SW 1271 (cell line): ENCODE measurements at regions not wholly inside any gene's neighbourhood (a gene's known extent, or its start where the extent isn't known, plus 50 kb on each side); places are given as distances from the start of the nearest gene placed in this dataset.

Source experiments
- DNase-seq, 2 experiments: peaks; one replicate each; lab custom pipeline; 2025; lab: John Stamatoyannopoulos, UW

DNA sequence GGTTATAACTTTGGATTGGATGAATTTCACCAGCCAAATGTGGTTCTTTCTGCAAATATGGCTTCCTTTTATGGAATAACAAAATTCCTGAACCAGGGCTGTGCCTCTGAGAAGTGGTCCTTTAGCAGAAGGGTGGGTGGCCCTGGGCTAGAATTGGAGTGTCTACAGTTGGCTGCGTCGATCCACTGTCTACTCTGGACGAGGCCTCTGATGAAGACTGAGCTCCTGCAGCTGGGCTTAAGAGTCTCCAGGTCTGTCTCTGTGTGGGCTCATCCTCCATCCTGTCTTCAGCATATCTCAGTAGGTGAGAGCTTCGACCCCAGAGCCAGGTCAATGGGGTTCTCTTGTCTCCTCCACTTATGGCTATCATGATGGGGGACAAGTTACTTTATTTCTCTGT is 166.3 kb upstream of the PMEPA1 start:
- DNase-seq: no peak

DNA sequence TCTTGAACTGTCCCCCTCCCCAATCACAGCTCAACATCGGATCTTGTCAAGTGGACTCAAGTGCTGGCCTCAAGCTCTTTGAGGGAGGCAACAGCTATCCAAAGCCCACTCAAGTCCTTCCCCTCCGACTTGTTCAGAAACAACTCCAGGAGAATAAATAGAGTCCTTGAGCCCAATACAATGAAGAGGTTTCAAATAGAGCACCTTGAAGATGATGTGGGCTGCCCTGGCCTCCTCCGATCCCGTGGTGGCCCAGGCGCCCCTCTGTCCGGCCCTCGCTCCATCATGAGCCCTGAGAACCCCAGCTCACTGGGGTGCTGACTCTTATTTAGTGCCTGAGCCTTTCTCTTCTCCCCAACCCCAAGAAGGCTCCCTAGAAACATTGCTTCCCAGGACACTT is 164.3 kb upstream of the PMEPA1 start:
- DNase-seq: no peak

DNA sequence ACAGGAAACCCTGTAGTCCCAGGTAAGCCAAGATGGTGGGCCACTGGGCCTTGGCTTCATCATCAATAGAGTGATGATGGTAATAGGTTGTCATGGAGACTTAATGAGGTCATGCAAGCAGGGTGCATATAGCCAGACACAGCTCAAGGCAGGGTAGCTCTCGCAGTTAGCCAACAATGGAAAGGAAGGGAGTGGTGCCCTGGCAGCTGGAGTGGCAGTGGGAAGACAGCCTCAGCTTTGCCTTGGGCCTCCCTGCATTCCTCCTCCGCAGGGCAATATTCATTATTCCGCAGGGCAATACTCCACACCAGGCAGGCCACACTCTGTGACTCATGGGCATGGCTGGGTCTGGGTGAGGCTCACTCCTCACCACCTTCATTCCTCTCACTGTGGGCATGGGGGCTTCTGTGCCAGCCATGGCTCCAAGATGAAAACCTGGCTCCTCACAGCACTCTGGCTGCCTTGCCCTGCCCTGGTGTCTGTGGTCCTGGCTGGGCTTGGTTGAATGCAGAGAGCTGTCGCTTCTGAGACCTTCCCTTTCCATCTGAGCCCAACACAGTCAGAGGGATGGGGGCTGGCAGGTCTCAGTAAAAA is 163.1 kb upstream of the PMEPA1 start:
- no peak for DNase-seq

DNA sequence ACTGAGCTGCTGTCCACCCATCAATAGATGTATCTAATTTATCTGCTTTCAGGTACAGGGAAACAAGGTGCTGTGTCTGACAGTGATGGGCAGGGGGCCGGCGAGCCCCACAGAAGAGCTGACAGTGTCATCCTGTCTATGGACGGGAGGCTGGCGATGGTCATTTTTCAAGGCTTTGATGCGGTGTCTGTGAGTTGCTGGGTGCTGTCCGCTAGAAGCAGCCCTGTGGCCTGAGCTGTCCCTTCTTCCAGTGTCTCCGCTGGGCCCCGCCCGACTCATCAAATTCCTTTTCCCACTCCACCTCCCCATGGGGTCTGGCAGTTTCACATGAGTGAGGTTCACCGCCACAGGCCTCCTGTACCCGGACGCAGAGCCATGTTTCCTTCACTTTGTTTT is 161.4 kb upstream of the PMEPA1 start:
- no peak for DNase-seq

DNA sequence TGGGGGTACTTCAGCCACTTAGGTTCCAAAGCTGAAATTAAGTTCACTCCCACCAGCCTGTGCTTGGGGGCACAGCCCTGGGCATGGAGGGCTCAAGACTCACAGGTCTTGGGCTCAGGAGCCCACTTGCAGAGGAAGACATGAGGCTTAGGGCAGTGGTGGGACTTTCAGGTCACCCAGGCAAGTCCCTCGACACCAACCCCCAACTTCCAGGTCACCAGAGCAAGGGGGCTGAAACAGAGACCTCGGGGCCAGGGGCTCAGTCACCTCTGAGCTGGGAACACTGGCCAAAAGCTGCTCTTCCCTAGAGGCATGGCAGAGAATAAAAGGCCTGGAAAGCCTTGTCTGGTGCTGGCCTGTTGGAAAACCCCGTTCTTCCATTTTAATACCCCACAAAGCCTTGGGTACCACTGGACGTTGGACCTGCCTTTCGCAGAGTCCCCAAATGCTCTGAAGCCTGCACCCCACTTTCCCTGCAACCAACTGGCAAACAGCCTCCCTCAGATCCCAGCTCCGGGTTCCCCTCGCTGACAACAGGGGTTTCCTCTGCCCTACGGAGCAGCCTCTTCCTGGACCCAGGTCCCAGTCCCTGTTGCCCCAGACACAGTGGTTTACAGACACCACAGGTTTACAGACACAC is 160.9 kb upstream of the PMEPA1 start:
- DNase-seq: no peak

DNA sequence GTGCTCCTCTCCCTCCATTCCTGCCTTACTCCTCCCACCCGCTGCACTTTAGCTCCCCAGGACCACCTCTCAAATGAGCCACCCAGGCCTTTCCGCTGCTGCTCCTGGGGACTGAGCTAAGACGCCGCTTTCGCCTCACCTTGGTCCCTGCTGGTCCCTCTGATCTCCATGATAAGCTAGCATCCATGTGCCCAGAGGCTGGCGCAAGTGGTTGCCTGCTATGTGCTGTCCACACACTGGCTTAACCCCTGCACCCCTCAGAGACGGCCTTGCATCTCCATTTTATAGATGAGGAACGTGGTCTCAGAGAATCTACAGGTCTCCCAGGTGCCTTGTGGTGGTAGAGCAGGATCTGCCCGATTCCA is 160.1 kb upstream of the PMEPA1 start:
- no peak for DNase-seq

DNA sequence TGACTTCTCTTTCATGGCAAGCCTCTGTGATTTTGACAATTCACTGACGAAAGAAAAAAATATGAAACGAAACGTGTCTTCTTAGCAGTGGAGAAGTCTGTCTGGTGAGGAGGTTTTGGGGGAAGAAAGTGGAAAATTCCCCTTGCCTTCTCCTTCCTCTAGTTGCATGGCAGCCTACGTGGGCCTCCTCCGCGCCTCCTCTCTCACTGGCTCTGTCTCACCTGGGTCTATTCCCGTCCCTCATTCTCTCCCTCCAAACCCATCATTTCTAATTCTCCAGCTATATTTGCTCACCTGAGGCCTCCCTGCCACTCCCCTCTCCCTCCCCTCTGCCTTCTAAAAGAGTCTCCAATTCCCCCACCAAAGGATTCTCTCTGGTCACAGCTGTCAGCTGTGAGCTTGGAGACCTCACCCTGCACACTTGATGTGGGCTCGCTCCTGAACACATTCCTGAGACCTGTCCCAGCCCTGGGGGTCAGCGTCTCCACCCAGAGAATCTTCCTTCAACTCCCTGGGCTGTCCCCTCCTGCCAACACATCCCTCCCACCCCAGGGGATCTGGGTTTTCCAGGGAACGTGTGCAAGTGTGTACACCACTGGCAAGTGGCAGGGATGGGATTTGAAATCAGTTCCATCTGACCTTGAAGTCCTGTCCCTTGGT is 159.6 kb upstream of the PMEPA1 start:
- no peak for DNase-seq

DNA sequence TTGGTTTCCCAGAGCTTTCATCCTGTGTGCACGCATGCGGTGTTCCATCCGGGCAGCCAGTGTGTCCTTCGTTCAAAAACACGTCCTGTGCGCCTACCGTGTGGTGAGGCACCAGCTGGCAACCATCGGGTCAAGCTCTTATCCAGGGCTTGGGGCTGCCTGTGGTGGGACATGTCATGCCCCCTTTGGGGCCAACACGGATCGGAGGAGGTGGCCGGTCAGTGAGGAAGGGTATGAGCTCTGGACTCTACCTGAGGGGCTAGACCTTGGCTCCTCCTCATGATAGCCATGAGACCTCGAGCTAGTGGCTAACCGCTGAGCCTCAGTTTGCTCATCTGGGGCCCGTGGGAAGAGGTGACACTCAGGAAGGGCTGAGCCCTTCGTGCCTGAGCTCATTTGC is 158.5 kb upstream of the PMEPA1 start:
- DNase-seq: no peak

DNA sequence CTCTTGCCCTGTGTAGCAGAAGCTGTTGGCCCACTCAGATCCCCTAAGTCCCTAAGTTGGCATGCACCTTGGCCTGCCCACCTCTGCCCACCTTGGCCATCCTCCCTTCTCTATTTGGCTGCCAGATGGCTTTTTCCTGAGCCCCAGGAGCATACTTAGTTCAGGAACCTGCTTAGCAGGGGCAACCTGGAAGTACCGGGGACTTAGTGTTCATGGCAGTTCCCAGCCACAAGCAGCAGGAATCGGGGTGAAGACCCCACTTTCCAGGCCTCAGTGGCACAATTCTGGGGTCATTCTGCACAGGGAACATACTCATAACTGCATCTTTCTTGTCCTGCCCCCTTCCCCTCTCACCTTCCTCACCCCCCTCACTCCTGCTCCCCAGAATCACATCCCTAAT is 158.0 kb upstream of the PMEPA1 start:
- no peak for DNase-seq

DNA sequence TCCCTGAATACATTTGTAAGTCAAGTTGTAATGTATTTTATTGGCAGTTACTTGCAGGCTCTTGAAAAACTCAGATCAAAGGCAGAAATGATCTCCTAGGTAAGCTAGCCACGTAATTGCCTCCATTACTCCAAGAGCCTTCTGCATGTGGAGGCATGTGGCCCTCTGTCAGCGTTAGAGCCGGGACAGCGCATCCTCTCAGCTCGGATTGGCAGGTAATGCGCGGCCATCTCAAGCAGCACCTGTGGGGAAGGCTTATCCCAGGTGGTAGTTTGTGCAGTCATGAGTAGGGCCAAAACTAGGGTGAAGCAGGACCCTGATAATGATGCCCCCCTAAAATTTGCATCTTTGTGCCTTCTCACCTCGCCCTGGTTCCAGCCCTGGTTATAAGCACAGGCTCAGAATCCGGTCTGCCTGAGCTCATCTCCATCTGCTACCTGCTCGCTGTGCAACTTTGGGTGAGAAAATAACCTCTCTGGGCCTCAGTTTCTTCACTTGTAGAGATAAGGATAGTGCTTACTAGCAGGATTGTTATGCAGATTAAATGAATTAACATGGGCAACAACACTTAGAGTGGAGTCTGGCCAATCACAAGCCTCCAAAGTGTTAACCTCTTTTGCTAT is 157.5 kb upstream of the PMEPA1 start:
- no peak for DNase-seq

DNA sequence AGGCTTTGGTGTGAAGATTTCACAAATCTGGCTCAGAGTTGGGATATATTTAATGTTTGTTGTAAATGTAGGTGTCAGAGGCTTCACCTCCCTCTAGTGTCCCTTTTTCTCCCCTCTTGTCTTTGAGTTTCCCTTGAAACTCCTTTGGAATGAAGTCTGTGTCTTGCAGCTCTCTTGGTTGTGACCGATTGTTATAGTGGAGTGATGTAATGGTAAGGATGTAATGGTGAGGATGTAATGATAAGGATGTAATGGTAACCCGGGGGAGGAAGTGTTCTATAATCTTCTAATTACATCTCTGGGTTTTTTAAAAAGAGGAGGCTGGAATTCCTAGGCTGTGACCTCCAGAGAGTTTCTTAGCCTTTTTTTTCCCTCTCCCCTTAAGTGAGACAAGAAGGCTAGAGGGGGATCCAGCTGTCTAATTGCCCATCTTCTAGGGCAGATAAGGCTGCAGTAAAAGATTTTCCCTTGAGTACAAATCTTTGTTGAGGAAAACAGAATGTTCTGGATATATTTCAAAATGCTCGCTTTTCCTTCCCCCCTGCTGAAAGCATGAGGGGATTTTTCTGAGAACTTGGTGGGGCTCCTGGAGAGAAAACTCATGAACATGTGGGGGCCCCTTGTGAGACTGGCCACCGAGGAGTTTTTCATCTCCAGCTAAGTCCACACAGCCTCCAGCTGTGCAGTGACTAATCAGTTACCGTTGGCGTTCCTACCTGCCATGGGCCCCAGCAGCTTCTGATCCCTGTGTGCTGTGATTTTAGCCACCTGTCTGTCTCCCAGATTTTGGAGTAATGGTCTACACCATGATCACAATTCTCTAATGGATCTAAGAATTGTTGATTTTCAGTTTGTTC is 156.7 kb upstream of the PMEPA1 start:
- DNase-seq: no peak

DNA sequence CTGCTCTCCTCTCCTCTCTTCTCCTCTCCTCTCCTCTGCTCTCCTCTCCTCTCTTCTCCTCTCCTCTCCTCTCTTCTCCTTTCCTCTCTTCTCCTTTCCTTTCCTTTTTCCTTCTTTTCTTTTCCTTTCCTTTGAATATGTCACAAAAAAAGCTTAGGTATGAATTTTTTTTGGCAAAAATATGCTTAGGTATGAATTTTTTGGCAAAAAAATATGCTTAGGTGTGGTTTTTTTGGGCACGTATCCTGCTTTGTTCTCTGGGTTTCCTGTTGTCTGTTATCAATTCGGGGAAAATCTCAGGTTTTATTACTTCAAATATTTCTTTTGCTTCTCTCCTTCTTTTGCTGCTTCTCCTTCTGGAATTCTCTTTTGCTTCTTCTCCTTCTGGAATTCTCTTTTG is 155.5 kb upstream of the PMEPA1 start:
- no peak for DNase-seq

DNA sequence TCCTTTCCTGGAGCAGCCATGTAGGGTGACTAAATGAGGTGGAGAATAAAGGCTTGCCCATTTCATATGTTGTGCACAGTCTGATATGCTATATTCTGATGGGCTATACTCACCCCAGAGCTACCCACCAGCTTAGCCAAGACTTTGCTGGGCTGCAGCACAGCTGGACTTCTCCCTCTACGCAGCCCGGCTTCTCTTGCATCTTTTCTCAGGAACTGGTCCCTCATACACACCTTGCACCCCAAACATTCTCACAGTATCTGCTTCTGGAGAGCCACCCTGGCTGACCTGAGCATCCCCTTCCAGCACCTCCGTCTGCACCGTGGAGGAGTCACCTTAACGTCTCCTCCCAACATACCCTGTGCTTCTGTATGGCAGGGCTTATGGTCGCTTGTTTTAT is 150.8 kb upstream of the PMEPA1 start:
- DNase-seq: no peak

DNA sequence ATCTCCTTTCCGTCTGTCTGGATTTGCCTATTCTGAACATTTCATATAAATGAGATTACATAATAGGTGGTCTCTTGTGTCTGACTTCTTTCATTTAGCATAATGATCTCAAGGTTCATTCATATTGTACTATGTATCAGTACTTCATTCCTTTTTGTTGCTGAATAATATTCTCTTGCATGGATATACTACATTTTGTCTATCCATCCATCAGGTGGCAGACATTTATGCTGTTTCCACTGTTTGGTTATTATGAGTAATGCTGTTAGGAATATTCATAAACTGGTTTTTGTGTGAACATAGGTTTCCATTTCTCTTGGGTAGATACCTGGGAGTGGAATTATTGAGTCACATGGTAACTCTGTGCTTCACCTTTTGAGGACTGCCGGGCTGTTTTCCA is 148.2 kb upstream of the PMEPA1 start:
- no peak for DNase-seq

DNA sequence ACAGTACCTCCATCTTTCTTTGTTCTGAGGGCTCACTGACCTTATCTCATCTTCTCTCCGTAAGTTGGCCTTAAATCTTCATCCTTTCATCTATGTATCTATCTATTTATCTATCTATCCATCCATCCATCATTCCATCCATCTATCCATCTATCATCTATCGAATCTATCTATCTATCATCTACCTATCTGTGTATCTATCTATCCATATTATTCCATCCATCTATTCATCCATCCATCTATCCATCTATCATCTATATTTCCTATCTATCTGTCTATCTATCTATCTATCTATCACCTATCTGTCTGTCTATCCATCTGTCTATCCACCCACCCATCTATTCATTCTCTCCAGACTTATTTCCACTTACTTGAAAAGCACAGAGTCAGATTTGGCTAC is 147.3 kb upstream of the PMEPA1 start:
- no peak for DNase-seq

DNA sequence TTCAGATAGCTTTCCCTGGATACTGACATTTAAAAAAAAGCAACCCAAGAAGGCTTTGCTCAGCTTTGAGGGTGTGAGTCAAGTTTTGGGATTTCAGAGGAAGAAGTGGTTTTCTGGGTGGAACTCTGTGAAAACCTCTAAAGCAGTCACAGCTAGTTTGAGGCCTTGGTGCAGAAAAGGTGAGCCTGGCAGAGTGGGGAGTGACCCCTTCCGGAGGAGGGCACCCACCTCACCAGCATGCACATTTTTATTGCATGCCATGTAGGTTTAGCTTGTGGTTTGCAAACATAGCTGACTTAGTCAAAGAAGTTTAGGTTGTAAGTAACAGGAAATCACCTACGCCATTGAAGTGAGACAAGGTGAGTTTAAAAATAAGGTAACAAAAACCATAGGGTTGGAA is 146.8 kb upstream of the PMEPA1 start:
- DNase-seq: no peak

DNA sequence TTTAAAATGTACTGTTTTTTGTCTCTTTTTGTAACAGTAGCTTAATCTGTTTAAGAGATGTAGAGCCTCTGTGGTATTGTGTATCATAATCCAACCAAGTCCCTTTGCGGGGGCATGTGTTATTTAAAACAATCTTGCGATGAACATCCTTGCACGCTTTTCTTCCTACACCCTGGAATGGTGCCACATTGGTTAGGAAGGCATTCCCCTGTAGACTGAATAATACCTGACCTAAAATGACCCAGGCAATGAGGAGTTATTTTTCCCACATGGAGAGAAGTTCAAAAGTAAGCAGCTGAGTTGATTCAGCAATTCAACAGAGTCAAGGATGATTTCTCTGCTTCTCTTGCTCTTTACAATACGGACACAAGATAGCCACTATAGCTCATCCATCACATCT is 142.0 kb upstream of the PMEPA1 start:
- DNase-seq: no peak

DNA sequence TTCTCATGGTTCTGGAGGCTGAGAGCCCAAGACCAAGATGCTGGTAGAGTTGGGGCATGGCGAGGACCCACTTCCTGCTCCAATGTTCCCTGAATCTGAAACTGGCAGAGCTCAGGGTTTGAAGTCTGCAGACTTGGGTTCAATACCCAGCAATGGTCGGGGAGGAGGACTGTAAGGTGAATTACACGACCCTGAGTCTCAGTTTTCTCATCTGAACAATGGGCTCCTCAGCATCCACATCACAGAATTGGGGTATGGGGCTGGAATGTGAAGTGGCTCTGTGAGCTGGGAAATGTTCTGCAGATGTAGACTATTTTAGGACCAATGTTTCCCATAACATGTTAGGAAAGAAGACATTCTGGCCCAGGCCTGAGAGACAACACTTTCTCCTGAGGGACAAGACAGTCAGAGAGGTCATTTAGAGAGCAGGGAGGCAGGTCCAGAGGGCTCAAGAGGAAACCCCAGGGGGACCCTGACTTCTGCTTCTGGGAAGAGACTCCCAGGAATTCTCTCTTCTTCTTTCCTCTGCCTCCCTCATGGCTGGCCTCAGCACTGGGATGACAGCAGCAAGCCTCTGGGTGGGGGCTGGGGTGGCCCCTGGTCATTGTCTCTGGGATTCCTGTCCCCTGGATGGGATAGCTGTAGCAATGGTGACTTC is 141.3 kb upstream of the PMEPA1 start:
- no peak for DNase-seq

DNA sequence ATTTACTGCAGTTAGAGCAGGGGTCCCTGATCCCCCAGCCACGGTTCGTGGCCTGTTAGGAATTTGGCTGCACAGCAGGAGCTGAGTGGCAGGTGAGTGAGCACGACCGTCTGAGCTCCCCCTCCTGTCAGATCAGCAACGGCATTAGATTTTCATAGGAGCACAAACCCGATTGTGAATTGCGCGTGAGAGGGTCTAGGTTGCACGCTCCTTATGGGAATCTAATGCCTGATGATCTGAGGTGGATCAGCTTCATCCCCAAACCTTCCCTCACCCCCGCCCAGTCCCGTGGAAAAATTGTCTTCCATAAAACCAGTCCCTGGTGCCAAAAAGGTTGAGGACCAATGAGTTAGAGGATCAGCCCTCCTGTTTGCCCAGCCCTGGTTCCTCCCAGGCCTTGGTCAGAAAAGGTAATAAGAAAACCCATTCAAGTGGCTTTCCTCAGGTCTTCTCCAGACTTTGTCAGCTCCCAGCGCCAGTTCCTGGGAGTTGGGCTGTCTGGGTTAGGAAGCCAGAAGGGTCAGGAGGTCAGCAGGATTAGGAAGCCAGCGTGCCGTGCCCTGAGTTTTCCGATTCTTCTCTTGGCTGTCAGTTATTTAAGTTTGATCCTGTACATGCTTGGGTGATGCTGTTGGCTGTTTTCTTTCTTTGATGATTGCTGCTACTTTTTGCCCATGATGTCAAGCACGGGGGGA is 139.9 kb upstream of the PMEPA1 start:
- DNase-seq: no peak

DNA sequence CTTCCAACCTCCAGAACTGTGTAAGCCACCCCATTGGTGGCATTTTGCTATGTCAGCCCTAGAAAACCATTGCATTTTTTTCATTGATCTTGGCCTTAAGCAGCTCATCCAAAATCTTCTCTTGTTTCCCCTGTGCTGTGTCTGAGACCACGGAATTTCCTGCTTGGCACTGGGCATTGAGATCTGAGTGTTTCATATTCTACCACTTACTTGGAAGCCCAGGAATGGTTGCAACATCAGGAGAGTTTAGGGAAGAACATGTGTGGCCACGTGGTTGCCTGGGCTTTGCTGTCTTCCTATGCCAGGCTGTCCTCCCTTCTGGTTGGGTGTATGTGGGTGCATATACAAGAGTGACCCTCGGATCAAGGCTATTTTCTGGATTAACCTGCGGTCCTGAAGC is 139.3 kb upstream of the PMEPA1 start:
- DNase-seq: no peak

DNA sequence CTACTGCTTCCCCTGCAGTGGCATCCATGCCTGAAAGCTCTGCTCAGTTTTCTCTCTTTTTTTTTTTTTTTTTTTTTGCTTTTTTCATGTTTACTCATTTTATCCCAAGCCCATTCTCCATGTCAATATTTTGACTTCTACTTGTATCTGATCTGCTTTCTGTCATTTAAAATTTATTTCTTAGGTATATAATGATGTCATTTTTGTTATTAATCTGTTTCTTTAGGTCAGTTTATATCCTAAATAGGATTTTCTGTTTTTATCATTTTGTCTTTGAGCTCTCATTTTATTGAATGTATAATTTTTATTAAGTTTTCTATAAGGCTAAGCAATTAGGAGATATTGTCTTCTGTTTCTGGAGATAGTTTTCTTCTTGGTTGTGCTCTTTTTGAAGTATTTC is 138.5 kb upstream of the PMEPA1 start:
- DNase-seq: no peak
